OCI-LY1 (cell line): ENCODE measurements at regions not wholly inside any gene's neighbourhood (a gene's known extent, or its start where the extent isn't known, plus 50 kb on each side); places are given as distances from the start of the nearest gene placed in this dataset.

Experiments used
- H2AFZ ChIP-seq: fragments of 200-600 bp; sonication (generic), shearing (Covaris generic); 2 replicates; pipeline ENCODE4 v1.6.0; 2014; ENCODE audit warnings: antibody characterized with exemption, mild to moderate bottlenecking, low read length
- H3F3A ChIP-seq: fragments of 200-600 bp; sonication (generic), shearing (Covaris generic); 2 replicates; pipeline ENCODE4 v1.6.0; 2014; ENCODE audit warnings: mild to moderate bottlenecking, antibody characterized with exemption, low read length, moderate library complexity; ENCODE audit not compliant: insufficient read depth
- H3K27ac ChIP-seq: fragments of 200-600 bp; sonication (generic); 2 replicates; pipeline ENCODE4 v1.5.1; 2014; ENCODE audit warnings: low read length, mixed run types, mild to moderate bottlenecking, low read depth; ENCODE audit not compliant: poor library complexity, severe bottlenecking
- H3K27me3 ChIP-seq: fragments of 200-600 bp; sonication (generic); 2 replicates; pipeline ENCODE4 v1.6.0; 2014; ENCODE audit warnings: antibody characterized with exemption, mild to moderate bottlenecking, low read length, moderate library complexity; ENCODE audit not compliant: insufficient read depth
- H3K36me3 ChIP-seq: fragments of 200-600 bp; sonication (generic); 2 replicates; pipeline ENCODE4 v1.6.1; 2014; ENCODE audit warnings: mild to moderate bottlenecking, antibody characterized with exemption, low read length, moderate library complexity, mixed read lengths; ENCODE audit not compliant: insufficient read depth
- H3K4me1 ChIP-seq: fragments of 200-600 bp; sonication (generic); 2 replicates; pipeline ENCODE4 v1.5.1; 2014; ENCODE audit warnings: mild to moderate bottlenecking, low read length, moderate library complexity; ENCODE audit not compliant: insufficient read depth, severe bottlenecking
- H3K4me2 ChIP-seq: fragments of 200-600 bp; sonication (generic), shearing (Covaris generic); 2 replicates; pipeline ENCODE4 v1.6.1; 2014; ENCODE audit warnings: low read length
- H3K4me3 ChIP-seq: fragments of 200-600 bp; sonication (generic); 2 replicates; pipeline ENCODE4 v1.5.1; 2014; ENCODE audit warnings: low read length, low read depth, mild to moderate bottlenecking, mixed read lengths; ENCODE audit not compliant: poor library complexity, severe bottlenecking
- H3K79me2 ChIP-seq: fragments of 200-600 bp; shearing (Covaris generic); 2 replicates; pipeline ENCODE4 v1.6.1; 2016; ENCODE audit warnings: mixed run types, low read length, mixed read lengths; ENCODE audit not compliant: insufficient read depth
- H3K9ac ChIP-seq: fragments of 200-600 bp; sonication (generic), shearing (Covaris generic); 2 replicates; pipeline ENCODE4 v1.6.1; 2014; ENCODE audit warnings: mild to moderate bottlenecking, low read length, mixed read lengths
- H3K9me2 ChIP-seq: fragments of 200-600 bp; sonication (generic), shearing (Covaris generic); 2 replicates; pipeline ENCODE4 v1.6.1; 2014; ENCODE audit warnings: low read depth, mild to moderate bottlenecking, low read length, mixed read lengths
- H3K9me3 ChIP-seq: fragments of 200-600 bp; shearing (Covaris generic); 2 replicates; pipeline ENCODE4 v1.6.1; 2014; ENCODE audit warnings: low read length, mixed read lengths
- H4K20me1 ChIP-seq: fragments of 200-600 bp; sonication (generic), shearing (Covaris generic); 2 replicates; pipeline ENCODE4 v1.6.0; 2016; ENCODE audit warnings: mild to moderate bottlenecking, low read length; ENCODE audit not compliant: insufficient read depth
- CTCF ChIP-seq: fragments of 200-600 bp; sonication (generic), shearing (Covaris generic); IDR thresholded peaks from 2 replicates; pipeline ENCODE4 v1.5.1; 2017; ENCODE audit warnings: mild to moderate bottlenecking, antibody characterized with exemption, low read length, moderate library complexity, mixed read lengths
- EZH2 ChIP-seq: fragments of 200-600 bp; sonication (generic), shearing (Covaris generic); IDR thresholded peaks from 2 replicates; pipeline ENCODE4 v1.8.0; 2017; ENCODE audit warnings: borderline replicate concordance, mixed run types, mild to moderate bottlenecking, antibody characterized with exemption, low read length, moderate library complexity, mixed read lengths

GRCh38 chr21:16427587-16428087 is 697.9 kb downstream of the USP25 start:
- no peaks in the 10 kb centered on the region for H4K20me1 ChIP-seq
- no peaks in the 10 kb centered on the region for H3K4me1 ChIP-seq
- H3K9me3 ChIP-seq: no peaks in the 10 kb centered on the region
- no peaks in the 10 kb centered on the region for H3K9me2 ChIP-seq
- TF ChIP-seq CTCF (no peak), EZH2 (no peak)
- no peaks in the 10 kb centered on the region for H3K27me3 ChIP-seq
- H3K27ac ChIP-seq: no peak overlapping the region
- H3F3A ChIP-seq: no peaks in the 10 kb centered on the region
- no peak overlapping the region for H2AFZ ChIP-seq
- H3K4me3 ChIP-seq: no peak overlapping the region
- H3K9ac ChIP-seq: no peak overlapping the region
- no peak overlapping the region for H3K4me2 ChIP-seq
- no peaks in the 10 kb centered on the region for H3K79me2 ChIP-seq
- H3K36me3 ChIP-seq: no peaks in the 10 kb centered on the region

GRCh38 chr21:16437586-16437985 is 707.8 kb downstream of the USP25 start:
- H3K79me2 ChIP-seq: no peaks in the 10 kb centered on the region
- TF ChIP-seq CTCF (no peak), EZH2 (no peak)

GRCh38 chr21:16438761-16439160 is 709.0 kb downstream of the USP25 start:
- TF ChIP-seq EZH2 (no peak), CTCF (no peak)
- no peak overlapping the region for H3K4me2 ChIP-seq
- no peak overlapping the region for H3K9ac ChIP-seq
- H3K36me3 ChIP-seq: no peaks in the 10 kb centered on the region
- no peak overlapping the region for H3K27ac ChIP-seq
- no peaks in the 10 kb centered on the region for H3K9me2 ChIP-seq
- H3K9me3 ChIP-seq: no peaks in the 10 kb centered on the region
- no peaks in the 10 kb centered on the region for H3K79me2 ChIP-seq
- no peaks in the 10 kb centered on the region for H3K27me3 ChIP-seq
- no peaks in the 10 kb centered on the region for H3F3A ChIP-seq
- no peaks in the 10 kb centered on the region for H3K4me1 ChIP-seq
- H4K20me1 ChIP-seq: no peaks in the 10 kb centered on the region
- H2AFZ ChIP-seq: no peak overlapping the region
- no peak overlapping the region for H3K4me3 ChIP-seq

More at GRCh38 chr21:16437586-16437985, 707.8 kb downstream of the USP25 start:
- Histone ChIP-seq H4K20me1 (no peaks in the 10 kb centered on the region), H3K27ac (no peak overlapping the region), H3K4me2 (no peak overlapping the region), H3K9ac (no peak overlapping the region), H3K9me3 (no peaks in the 10 kb centered on the region), H3F3A (no peaks in the 10 kb centered on the region), H3K4me1 (no peaks in the 10 kb centered on the region), H3K9me2 (no peaks in the 10 kb centered on the region), H2AFZ (no peak overlapping the region), H3K4me3 (no peak overlapping the region), H3K36me3 (no peaks in the 10 kb centered on the region), H3K27me3 (no peaks in the 10 kb centered on the region)
